Peyer's patch (tissue), 4 donors: ENCODE measurements at regions not wholly inside any gene's neighbourhood (a gene's known extent, or its start where the extent isn't known, plus 50 kb on each side); places are given as distances from the start of the nearest gene placed in this dataset.

ENCODE experiments used
- POLR2A ChIP-seq, 2 donors: fragments of 450-650 bp; IDR thresholded peaks; one replicate each; pipeline ENCODE4 v1.5.1; 2017; ENCODE audit warnings: antibody characterized with exemption in 2 of 2, mild to moderate bottlenecking in 2 of 2, moderate library complexity in 2 of 2
- TF ChIP-seq, protein P1 (sequence below), 6 experiments: fragments of 450-650 bp in 4 of 6; fragments of 200-600 bp in 2 of 6; sonication (generic) in 1 of 6; IDR thresholded peaks; one replicate each; pipeline ENCODE4 v1.5.1; 2017 to 2019; ENCODE audit warnings: antibody characterized with exemption in 6 of 6, mild to moderate bottlenecking in 3 of 6, moderate library complexity in 1 of 6

DNA sequence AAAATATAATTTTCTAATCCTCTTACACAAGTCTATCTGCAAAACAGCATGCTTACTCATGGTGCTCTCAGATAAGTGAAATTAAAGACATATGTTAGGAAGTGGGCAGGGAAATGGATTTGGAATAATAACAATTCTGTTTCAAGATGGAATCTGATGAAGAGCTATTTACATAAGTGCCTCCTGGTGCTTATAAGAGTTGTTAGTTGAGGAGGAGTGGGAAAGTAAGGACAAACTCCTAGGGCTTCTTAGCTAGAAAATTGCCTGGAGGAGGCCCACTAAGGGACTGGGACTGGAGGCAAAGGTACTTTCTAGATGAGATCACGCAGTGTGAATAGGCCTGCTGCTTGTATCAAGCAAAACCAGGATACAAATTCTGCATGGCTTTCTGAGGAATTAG, 939.8 kb downstream of the GLUD2 start:
- TF ChIP-seq, protein P1, sequence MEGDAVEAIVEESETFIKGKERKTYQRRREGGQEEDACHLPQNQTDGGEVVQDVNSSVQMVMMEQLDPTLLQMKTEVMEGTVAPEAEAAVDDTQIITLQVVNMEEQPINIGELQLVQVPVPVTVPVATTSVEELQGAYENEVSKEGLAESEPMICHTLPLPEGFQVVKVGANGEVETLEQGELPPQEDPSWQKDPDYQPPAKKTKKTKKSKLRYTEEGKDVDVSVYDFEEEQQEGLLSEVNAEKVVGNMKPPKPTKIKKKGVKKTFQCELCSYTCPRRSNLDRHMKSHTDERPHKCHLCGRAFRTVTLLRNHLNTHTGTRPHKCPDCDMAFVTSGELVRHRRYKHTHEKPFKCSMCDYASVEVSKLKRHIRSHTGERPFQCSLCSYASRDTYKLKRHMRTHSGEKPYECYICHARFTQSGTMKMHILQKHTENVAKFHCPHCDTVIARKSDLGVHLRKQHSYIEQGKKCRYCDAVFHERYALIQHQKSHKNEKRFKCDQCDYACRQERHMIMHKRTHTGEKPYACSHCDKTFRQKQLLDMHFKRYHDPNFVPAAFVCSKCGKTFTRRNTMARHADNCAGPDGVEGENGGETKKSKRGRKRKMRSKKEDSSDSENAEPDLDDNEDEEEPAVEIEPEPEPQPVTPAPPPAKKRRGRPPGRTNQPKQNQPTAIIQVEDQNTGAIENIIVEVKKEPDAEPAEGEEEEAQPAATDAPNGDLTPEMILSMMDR (IDR thresholded peaks at IDR 0.05): no peak
- no peak for TF ChIP-seq POLR2A (IDR thresholded peaks at IDR 0.05)
